D721Med (cell line): ENCODE measurements at regions not wholly inside any gene's neighbourhood (a gene's known extent, or its start where the extent isn't known, plus 50 kb on each side); places are given as distances from the start of the nearest gene placed in this dataset.
A peak's percentile ranks its signal among the peaks of the same experiment; 100 is the strongest.
"Not testable (repeated sequence)": the region's sequence is repeated elsewhere in the genome, so short reads cannot be mapped to it uniquely, and the experiment has no call there.

Source experiments
- DNase-seq: peaks from one replicate; pipeline ENCODE4 v3.0.0; 2011; ENCODE audit warnings: low spot score; ENCODE audit not compliant: insufficient read length
- FAIRE-seq: peaks from 2 replicates; lab custom pipeline; 2011; peaks lifted over from hg19 to GRCh38; lab: Jason Lieb, UNC
- TF ChIP-seq, protein P1 (sequence below): IDR thresholded peaks from 2 replicates; pipeline ENCODE4 v1.5.1; 2012; ENCODE audit warnings: mild to moderate bottlenecking, control low read depth; ENCODE audit not compliant: insufficient read depth; ENCODE audit errors: missing control alignments

DNA sequence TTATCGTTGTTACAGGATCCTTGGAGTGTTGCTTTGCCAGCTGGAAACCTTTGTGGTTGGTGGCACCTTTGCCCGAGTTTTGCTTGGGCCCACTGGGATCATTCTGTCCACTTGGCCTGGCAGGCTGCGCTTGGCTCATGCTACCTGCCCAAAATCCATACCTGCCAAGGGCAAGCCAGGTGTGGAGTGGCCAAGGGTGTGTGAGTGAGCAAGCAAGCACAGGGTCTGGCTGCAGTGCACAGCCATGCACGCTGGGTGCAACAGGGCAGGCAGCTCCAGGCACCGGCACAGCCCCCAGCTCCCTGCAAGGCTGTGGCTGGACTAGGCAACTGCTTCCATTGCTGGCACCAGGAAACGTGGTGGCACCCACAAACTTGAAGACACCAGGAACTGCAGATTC, 421.8 kb downstream of the ARL4A start:
- no peak for DNase-seq
- TF ChIP-seq, protein P1, sequence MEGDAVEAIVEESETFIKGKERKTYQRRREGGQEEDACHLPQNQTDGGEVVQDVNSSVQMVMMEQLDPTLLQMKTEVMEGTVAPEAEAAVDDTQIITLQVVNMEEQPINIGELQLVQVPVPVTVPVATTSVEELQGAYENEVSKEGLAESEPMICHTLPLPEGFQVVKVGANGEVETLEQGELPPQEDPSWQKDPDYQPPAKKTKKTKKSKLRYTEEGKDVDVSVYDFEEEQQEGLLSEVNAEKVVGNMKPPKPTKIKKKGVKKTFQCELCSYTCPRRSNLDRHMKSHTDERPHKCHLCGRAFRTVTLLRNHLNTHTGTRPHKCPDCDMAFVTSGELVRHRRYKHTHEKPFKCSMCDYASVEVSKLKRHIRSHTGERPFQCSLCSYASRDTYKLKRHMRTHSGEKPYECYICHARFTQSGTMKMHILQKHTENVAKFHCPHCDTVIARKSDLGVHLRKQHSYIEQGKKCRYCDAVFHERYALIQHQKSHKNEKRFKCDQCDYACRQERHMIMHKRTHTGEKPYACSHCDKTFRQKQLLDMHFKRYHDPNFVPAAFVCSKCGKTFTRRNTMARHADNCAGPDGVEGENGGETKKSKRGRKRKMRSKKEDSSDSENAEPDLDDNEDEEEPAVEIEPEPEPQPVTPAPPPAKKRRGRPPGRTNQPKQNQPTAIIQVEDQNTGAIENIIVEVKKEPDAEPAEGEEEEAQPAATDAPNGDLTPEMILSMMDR = no peak

DNA sequence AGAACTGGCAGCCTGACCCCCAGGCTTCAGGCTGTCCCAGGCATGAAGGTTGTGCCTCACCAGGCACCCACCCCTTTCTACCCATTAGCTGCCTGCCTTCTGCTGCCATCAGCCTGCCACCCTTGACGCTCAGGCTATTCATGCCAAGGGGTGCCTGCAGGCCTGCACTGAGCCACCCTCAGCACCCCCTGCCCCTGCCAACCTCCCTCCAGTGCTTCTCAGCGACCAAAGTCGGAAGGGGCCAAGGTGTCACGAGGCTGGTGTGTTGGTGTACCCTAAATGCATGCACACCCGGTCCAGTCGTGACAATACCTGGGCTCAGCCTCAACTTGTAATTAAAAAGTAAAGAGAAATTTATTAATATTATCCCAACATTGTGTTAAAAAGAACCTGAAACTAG, 422.7 kb downstream of the ARL4A start:
- TF ChIP-seq, protein P1 = no peak
- FAIRE-seq (no peak), DNase-seq (no peak)

More for the DNA sequence above, 421.8 kb downstream of the ARL4A start:
- FAIRE-seq = no peak

DNA sequence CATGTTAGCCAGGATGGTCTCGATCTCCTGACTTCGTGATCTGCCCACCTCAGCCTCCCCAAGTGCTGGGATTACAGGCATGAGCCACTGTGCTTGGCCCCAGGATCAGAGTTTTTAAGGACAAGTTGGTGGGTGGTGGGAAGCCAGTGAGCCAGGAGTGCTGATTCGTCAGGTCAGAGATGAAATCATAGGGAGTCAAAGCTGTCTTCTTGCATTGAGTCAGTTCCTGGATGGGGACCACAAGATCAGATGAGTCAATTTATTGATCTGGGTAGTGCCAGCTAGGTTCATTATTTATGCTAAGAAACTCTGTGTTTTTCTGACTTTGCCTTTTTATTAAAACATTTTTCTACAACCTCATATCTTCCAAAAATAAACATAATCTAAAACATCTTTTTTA, 423.8 kb downstream of the ARL4A start:
- no peak for DNase-seq
- TF ChIP-seq, protein P1 = no peak
- no peak for FAIRE-seq

GRCh38 chr7:13114240-13114639, 426.8 kb downstream of the ARL4A start:
- DNase-seq = not testable (repeated sequence)

DNA sequence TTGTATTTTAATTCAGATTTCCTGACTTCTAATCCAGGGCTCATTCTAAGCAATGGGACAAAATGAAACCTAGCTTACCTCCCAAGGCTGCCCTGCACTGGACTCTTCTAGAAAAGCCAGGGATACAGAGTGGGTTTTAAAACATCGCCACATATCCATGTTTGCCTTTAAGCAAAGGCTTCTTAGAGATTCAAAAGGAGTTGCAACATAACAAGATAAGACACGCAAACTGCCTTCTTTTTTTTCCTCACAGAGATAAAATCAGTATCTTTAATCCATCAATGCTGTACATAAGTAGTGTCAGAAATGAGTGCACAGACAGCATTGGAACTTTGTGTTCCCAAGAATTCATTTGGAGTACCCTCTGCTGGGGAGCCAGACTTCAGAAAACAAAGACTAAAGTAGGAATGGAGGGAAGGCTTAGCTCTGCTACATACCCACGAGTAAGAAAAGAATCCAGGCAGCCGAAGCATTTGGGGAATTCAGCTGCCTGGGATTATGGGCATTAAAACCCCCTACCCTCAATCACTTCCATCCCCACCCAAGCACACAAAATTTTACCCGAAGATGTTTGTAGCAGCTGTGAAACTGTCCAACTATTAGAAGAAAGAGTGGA, 427.8 kb downstream of the ARL4A start:
- no peak for FAIRE-seq

More at GRCh38 chr7:13114240-13114639, 426.8 kb downstream of the ARL4A start:
- FAIRE-seq = not testable (repeated sequence)

DNA sequence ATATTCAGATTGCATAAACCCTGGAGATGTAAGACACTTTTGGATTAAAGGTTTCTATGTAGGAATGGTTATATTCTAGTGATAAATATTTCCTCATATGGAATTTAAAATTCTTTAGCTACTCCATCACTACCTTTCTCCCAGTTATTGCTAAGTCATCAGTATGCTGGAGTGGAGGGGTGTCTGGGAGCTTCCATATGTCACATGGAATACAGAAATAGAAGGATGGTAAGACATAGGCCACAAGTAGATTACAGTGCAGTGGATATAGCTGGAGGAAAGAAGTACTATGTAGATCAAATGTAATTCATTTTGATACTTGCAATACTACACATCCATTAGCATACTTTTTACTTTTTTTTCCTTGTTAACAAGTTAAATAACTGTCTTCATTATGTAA, 428.4 kb downstream of the ARL4A start:
- TF ChIP-seq, protein P1 = no peak
- DNase-seq (no peak), FAIRE-seq (peak; percentile 6)

More for the DNA sequence above, 427.8 kb downstream of the ARL4A start:
- no peak for DNase-seq
- TF ChIP-seq, protein P1 = no peak

DNA sequence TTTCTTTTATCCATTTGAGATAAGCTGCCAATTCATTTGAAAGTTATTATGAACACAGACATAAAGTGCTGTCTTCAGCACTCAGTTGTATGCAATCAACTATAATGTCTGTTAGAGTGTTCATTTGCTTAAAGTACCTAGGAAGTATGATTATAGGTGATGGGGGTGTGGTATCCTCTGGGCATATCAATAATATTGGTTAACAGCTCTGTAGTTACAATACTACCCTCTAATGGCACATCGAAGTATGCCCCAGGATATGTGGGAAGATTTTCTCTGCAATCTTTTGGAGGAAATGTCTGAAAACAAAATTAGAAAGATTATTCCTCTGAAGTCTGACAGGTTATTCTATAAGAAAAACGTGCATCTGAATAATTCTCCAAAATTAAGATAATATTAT, 429.7 kb downstream of the ARL4A start:
- TF ChIP-seq, protein P1 = peak; percentile 38
- peak; percentile 56 for FAIRE-seq
- DNase-seq = no peak
